MV-4-11 (cell line): ENCODE measurements at regions not wholly inside any gene's neighbourhood (a gene's known extent, or its start where the extent isn't known, plus 50 kb on each side); places are given as distances from the start of the nearest gene placed in this dataset.

Experiments
- DNase-seq: peaks from one replicate; lab custom pipeline; 2025; lab: John Stamatoyannopoulos, UW

DNA sequence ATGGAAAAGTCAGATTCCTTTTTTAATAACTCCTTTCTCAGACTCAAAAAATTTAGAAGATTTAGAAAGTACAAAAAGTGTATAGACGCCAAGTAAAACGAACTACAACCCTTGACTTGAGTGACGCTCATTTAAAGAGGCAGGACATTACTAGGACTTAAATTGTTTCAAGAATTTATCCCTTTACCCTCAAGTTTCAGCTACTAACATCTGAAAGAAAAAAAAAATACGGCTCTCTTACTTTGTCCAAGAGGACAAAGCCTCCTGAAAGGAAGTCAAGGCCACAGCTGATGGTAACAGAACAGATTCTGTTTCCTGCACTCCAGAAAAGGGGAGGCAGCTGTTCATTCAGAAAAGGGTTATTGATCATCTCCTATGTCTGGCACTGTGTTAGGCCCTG is 57.6 kb upstream of the PKDCC start:
- DNase-seq, result no peak

DNA sequence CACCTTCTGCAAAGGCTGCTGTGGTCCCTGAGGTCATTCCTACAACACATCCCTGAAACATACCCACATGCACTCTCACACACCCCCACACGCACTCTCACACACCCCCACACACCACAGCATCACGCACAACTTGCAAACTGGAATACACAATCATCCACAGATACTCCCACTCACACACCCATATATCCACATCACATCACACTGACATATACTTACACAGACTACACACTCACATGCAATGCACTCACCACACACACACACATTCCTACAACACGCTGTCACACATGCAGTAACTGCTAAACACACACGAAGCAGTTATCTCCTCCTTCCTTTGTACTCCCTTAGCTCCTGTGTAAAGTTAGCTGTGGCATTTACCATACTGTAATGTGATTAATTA is 57.1 kb upstream of the PKDCC start:
- no peak for DNase-seq

DNA sequence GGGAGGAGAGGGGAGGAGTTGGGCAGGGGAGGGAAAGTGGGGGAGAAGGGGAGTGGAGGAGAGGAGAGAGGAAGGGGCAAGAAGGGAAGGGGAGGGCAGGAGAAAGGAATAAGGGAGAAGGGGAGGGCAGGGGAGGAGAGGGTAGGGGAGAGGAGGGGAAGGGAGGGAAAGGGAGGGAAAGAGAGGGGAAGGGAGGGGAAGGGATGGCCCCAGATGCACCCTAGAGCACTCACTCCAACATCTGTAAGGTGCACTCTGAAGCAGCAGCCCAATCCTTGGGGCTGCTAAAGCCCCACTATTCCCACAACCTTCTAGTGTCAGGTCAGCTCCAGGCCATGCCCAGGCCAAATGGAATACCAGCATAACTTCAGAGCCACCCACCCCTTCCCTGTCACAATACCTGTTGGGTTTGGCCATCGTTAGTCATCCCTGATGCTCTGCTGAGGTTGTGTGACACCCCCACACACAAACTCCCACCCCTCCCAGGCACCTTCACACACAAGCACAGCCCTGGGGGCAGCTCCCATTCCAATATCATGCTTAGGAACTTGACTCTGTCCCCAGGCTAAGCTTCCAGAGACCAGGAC is 55.7 kb upstream of the PKDCC start:
- no peak for DNase-seq

DNA sequence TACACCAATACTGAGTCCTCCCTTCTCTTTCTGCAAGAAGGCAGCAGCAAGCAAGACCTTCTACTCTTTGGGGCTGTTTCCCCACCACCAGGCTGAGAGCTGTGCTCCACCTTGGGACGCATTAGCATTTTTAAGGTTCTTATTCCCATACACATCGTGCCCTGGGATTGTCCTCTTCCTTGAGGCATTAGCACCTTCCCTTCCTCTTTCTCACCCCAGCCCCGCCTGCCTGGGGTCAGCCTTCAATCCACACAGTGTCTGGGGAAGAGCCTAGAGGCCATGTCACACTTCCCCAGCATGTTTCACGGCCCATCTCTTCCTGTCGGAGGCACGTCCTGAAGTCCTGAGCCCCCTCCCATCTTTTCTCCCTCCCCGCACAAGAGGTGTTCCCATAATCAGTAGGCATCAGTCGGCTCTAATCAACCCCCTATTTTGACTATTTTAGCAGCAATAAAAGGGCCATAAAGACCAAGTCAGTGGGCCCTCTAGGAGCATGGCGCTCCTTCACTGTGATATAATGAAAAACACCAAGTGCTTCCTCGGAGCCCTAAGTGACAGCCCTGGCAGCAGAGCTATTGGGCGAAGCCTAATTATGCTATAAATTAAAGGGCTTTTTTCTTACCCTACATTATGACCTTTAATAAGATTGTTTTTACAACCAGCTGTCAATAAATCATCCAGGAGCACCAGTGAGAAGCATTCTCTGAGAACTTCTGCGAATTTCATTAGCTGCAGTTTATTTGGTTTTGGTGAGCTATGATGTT is 55.0 kb upstream of the PKDCC start:
- no peak for DNase-seq

DNA sequence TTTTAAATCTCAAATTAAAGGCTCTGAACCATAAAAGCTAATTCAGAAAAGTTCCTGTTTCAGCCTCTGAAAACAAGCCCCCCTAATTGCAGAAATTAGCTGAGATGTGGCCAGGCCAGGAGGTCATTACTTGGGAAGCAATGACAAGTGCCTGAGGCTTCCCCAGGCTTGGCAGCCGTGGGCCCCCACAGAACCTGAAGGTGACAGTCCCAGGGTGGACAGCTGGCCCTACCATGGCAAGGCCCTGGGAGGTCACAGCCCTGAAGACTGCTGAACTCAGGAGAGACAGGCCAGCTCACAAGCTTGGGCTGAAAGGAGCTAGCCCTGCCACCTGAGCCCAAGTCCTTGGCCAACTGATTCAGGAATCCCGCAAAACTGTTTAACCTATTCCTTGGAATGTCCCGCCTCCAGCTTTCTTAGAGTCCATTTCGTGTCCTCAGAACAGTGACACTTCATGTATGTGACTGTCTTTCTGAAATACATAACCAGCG is 54.3 kb upstream of the PKDCC start:
- DNase-seq, result no peak

DNA sequence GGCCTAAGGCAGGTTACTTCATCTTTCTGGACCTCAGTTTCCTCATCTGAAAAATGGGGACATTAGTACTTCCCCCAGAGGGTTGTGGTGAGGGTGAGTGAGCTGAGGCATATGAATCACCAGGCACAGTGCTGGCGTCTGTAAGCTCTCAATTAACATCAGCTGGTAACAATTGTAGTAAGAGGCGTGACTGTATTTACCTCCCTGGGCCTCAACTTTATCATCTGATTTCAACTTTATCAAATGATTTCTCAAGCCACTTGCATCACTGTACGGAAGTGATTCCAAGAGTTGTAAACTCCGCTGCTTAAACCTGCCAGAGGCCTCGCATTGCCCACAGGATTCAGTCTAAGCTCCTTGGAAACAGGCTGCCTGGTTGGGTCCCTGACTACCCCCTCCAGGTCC is 53.6 kb upstream of the PKDCC start:
- DNase-seq, result peak; percentile 24

DNA sequence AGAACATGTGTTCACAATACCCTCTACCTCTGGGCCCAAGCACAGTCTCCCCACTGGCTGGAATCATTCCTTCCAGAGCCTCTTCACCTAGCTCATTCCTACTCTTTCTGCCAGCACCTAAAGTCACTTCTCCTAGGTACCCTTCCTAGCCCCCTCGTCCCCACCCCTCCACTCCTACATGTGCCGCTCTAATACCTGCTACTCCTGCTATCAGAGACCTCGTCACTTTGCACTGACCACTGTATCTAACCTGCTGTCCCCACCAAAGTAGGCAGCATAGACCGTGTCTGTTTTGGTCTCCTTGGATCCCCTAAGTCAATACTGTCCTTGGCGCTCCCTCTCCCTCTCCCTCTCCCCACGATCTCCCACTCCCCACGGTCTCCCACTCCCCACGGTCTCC is 53.2 kb upstream of the PKDCC start:
- DNase-seq, result no peak

DNA sequence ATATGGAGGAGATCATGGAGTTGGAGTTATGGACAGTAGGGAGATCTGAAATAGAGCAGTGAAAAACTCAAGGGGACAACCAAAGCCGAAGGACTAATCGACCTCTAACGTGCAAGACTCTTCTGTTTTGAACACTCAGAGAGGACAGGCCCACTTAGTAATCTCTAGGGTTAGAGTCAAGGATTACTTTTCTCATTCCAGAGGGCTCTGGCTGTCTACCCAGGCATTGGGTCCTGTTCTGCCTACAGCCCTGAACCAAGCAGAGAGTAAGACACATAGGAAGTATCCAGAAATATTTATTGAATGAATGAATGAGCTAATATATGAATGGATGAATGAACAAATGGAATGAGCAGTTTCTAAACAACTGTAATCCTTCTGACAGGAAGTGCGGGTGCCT is 50.3 kb upstream of the PKDCC start:
- no peak for DNase-seq
